EH (cell line): ENCODE measurements at regions not wholly inside any gene's neighbourhood (a gene's known extent, or its start where the extent isn't known, plus 50 kb on each side); places are given as distances from the start of the nearest gene placed in this dataset.
"Not testable (repeated sequence)": the region's sequence is repeated elsewhere in the genome, so short reads cannot be mapped to it uniquely, and the experiment has no call there.

Experiments
- DNase-seq: peaks from one replicate; pipeline ENCODE4 v3.0.0-alpha.2; 2015; ENCODE audit warnings: low read depth

- no peak for DNase-seq
Measured at GRCh38 chr18:1668279-1668678, 763.6 kb downstream of the ADCYAP1 start.

- DNase-seq = not testable (repeated sequence)
Measured at GRCh38 chr18:1671710-1672109, 767.0 kb downstream of the ADCYAP1 start.

- DNase-seq = no peak
Measured at GRCh38 chr18:1676387-1676786, 771.7 kb downstream of the ADCYAP1 start.

- DNase-seq = no peak
Measured at GRCh38 chr18:1680108-1680507, 775.4 kb downstream of the ADCYAP1 start.

- DNase-seq = no peak
Measured at GRCh38 chr18:1691863-1692262, 787.2 kb downstream of the ADCYAP1 start.

GRCh38 chr18:1708006-1708405 lies 803.3 kb downstream of the ADCYAP1 start:
- no peak for DNase-seq

- no peak for DNase-seq
Measured at GRCh38 chr18:1710114-1710513, 805.4 kb downstream of the ADCYAP1 start.

- DNase-seq = no peak
Measured at GRCh38 chr18:1732143-1732542, 827.5 kb downstream of the ADCYAP1 start.

- DNase-seq = no peak
Measured at GRCh38 chr18:1746131-1746530, 825.2 kb downstream of the METTL4 start.

GRCh38 chr18:1751249-1751648 lies 820.1 kb downstream of the METTL4 start:
- DNase-seq = no peak

GRCh38 chr18:1760901-1761300 lies 810.4 kb downstream of the METTL4 start:
- no peak for DNase-seq

- DNase-seq = no peak
Measured at GRCh38 chr18:1774261-1774660, 797.0 kb downstream of the METTL4 start.

- DNase-seq = no peak
Measured at GRCh38 chr18:1777843-1778242, 793.5 kb downstream of the METTL4 start.

- DNase-seq = no peak
Measured at GRCh38 chr18:1778496-1779178, 792.7 kb downstream of the METTL4 start.

- DNase-seq = no peak
Measured at GRCh38 chr18:1779587-1779986, 791.7 kb downstream of the METTL4 start.

GRCh38 chr18:1784113-1784512 lies 787.2 kb downstream of the METTL4 start:
- no peak for DNase-seq

- not testable (repeated sequence) for DNase-seq
Measured at GRCh38 chr18:1785980-1786379, 785.3 kb downstream of the METTL4 start.

- DNase-seq = no peak
Measured at GRCh38 chr18:1796636-1797035, 774.7 kb downstream of the METTL4 start.

- no peak for DNase-seq
Measured at GRCh38 chr18:1797235-1797634, 774.1 kb downstream of the METTL4 start.

- DNase-seq = no peak
Measured at GRCh38 chr18:1805521-1805920, 765.8 kb downstream of the METTL4 start.

GRCh38 chr18:1806884-1807615 lies 764.3 kb downstream of the METTL4 start:
- no peak for DNase-seq

- no peak for DNase-seq
Measured at GRCh38 chr18:1811282-1811681, 760.0 kb downstream of the METTL4 start.

- no peak for DNase-seq
Measured at GRCh38 chr18:1825296-1825695, 746.0 kb downstream of the METTL4 start.

GRCh38 chr18:1840878-1841277 lies 730.4 kb downstream of the METTL4 start:
- no peak for DNase-seq
